Calu3 (cell line): ENCODE measurements at regions not wholly inside any gene's neighbourhood (a gene's known extent, or its start where the extent isn't known, plus 50 kb on each side); places are given as distances from the start of the nearest gene placed in this dataset.

Experiments used
- BruUV-seq: library from RNA; stranded (reverse); fragments of 400-500 nt; replicated peaks from 2 replicates; lab custom pipeline; 2021; lab: Mats Ljungman, UMichigan
- CTCF ChIA-PET: fragments of 300-600 bp; sonication (Branson Sonifier 250); formaldehyde crosslinking; loops from one replicate; lab custom pipeline; 2022; ENCODE audit warnings: antibody characterized with exemption; lab: Charles Lee
- DNase-seq: peaks from one replicate; pipeline ENCODE4 v3.0.0; 2022
- H3K27ac Mint-ChIP-seq: one replicate; pipeline ENCODE4 v1.8.0; 2022; ENCODE audit warnings: mixed read lengths; ENCODE audit not compliant: unreplicated experiment
- H3K27me3 Mint-ChIP-seq: one replicate; pipeline ENCODE4 v1.8.0; 2022; ENCODE audit warnings: mixed read lengths; ENCODE audit not compliant: unreplicated experiment
- H3K36me3 Mint-ChIP-seq: one replicate; pipeline ENCODE4 v1.8.0; 2022; ENCODE audit warnings: mild to moderate bottlenecking, moderate library complexity, mixed read lengths; ENCODE audit not compliant: insufficient read depth, unreplicated experiment
- H3K4me1 Mint-ChIP-seq: one replicate; pipeline ENCODE4 v1.8.0; 2022; ENCODE audit warnings: mild to moderate bottlenecking, low read depth, mixed read lengths; ENCODE audit not compliant: unreplicated experiment
- H3K4me3 Mint-ChIP-seq: one replicate; pipeline ENCODE4 v1.8.0; 2022; ENCODE audit warnings: mild to moderate bottlenecking, low read depth, moderate library complexity, mixed read lengths; ENCODE audit not compliant: unreplicated experiment
- H3K9me3 Mint-ChIP-seq: one replicate; pipeline ENCODE4 v1.8.0; 2022; ENCODE audit warnings: low read depth, mixed read lengths; ENCODE audit not compliant: unreplicated experiment
- intact Hi-C: fragments of 100-400 bp; cut with micrococcal nuclease; formaldehyde crosslinking; loops from one replicate; pipeline ENCODE4 v1.10.0; 2022; ENCODE audit not compliant: unreplicated experiment
- TF ChIP-seq, protein P1 (sequence below): fragments of 200-600 bp; IDR thresholded peaks from one replicate; pipeline ENCODE4 v1.8.0; 2022; ENCODE audit warnings: antibody characterized with exemption; ENCODE audit not compliant: unreplicated experiment

GRCh38 chr10:76666891-76667290 lies 970.7 kb downstream of the KCNMA1 start:
- H3K4me3 Mint-ChIP-seq: no peak overlapping the region
- no peaks in the 10 kb centered on the region for H3K4me1 Mint-ChIP-seq
- peaks cover 18% of the 10 kb centered on the region for H3K9me3 Mint-ChIP-seq
- TF ChIP-seq, protein P1, sequence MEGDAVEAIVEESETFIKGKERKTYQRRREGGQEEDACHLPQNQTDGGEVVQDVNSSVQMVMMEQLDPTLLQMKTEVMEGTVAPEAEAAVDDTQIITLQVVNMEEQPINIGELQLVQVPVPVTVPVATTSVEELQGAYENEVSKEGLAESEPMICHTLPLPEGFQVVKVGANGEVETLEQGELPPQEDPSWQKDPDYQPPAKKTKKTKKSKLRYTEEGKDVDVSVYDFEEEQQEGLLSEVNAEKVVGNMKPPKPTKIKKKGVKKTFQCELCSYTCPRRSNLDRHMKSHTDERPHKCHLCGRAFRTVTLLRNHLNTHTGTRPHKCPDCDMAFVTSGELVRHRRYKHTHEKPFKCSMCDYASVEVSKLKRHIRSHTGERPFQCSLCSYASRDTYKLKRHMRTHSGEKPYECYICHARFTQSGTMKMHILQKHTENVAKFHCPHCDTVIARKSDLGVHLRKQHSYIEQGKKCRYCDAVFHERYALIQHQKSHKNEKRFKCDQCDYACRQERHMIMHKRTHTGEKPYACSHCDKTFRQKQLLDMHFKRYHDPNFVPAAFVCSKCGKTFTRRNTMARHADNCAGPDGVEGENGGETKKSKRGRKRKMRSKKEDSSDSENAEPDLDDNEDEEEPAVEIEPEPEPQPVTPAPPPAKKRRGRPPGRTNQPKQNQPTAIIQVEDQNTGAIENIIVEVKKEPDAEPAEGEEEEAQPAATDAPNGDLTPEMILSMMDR: no peak
- H3K36me3 Mint-ChIP-seq: no peaks in the 10 kb centered on the region
- intact Hi-C loops: no loop called here
- no peak overlapping the region for H3K27ac Mint-ChIP-seq
- CTCF ChIA-PET: no interaction called here
- no TSS peak for BruUV-seq
- H3K27me3 Mint-ChIP-seq: no peaks in the 10 kb centered on the region
- DNase-seq: no peak

GRCh38 chr10:76665029-76665428 lies 972.6 kb downstream of the KCNMA1 start:
- Mint-ChIP-seq H3K36me3 (no peaks in the 10 kb centered on the region), H3K4me3 (no peak overlapping the region), H3K27me3 (no peaks in the 10 kb centered on the region), H3K9me3 (peaks cover 12% of the 10 kb centered on the region), H3K27ac (no peak overlapping the region), H3K4me1 (no peaks in the 10 kb centered on the region)
- TF ChIP-seq, protein P1: no peak
- intact Hi-C loops: no loop called here
- CTCF ChIA-PET: no interaction called here
- BruUV-seq: no TSS peak
- DNase-seq: no peak

DNA sequence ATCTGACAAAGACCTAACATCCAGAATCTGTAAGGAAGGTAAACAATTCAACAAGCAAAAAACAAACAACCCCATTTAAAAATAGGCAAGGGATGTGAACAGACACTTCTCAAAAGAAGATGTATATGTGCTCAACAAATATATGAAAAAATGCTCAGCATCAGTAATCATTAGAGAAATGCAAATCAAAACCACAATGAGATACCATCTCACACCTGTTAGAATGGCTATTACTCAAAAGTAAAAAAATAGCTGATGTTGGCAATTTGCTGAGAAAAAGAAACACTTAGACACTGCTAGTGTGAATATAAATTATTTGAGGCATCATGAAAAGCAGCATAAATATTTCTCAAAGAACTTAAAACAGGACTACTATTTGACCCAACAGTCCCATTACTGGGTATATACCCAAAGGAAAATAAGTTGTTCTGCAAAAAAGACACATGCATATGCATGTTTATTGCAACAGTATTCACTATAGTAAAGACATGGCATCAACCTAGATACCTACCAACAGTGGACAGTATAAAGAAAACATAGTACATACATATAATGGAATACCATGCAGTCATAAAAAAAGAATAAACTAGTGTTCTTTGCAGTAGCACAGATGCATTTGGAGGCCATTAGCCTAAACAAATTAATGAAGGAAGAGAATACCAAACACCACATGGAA lies 980.1 kb downstream of the KCNMA1 start:
- Mint-ChIP-seq H3K4me1 (no peaks in the 10 kb centered on the region), H3K4me3 (no peak overlapping the region), H3K27me3 (no peaks in the 10 kb centered on the region), H3K9me3 (peaks cover 14% of the 10 kb centered on the region), H3K27ac (no peak overlapping the region), H3K36me3 (no peaks in the 10 kb centered on the region)
- intact Hi-C loops: no loop called here
- CTCF ChIA-PET: no interaction called here
- no TSS peak for BruUV-seq
- no peak for DNase-seq
- TF ChIP-seq, protein P1: no peak

DNA sequence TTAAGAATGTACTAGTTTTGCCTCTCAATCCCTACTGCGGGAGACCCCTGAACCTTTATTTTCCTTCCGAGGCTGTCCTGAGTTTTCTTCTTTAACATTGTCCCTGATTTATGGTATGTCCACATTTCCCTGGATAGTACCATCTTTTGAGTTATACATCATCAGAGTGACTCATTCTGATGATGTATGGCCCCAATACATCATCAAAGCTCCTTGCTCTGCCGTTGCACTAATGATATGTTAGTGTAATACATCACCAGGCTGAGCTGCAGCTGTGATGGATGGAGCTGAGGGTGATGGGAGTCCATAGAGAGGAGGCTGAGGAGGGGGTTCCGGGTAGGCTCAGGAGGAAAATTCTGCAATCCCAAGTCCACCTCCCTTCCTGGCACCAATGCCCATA lies 986.5 kb downstream of the KCNMA1 start:
- Mint-ChIP-seq H3K27ac (no peak overlapping the region), H3K27me3 (no peaks in the 10 kb centered on the region), H3K4me3 (no peak overlapping the region), H3K9me3 (peaks cover 17% of the 10 kb centered on the region), H3K4me1 (no peaks in the 10 kb centered on the region), H3K36me3 (no peaks in the 10 kb centered on the region)
- CTCF ChIA-PET: no interaction called here
- TF ChIP-seq, protein P1: no peak
- intact Hi-C loops: no loop called here
- DNase-seq: no peak
- BruUV-seq: no TSS peak
